HT-29 (cell line): ENCODE measurements at regions not wholly inside any gene's neighbourhood (a gene's known extent, or its start where the extent isn't known, plus 50 kb on each side); places are given as distances from the start of the nearest gene placed in this dataset.
"Not testable (repeated sequence)": the region's sequence is repeated elsewhere in the genome, so short reads cannot be mapped to it uniquely, and the experiment has no call there.

Experiments used
- DNase-seq: peaks from one replicate; pipeline ENCODE4 v3.0.0-alpha.2; 2015; ENCODE audit warnings: low spot score

DNA sequence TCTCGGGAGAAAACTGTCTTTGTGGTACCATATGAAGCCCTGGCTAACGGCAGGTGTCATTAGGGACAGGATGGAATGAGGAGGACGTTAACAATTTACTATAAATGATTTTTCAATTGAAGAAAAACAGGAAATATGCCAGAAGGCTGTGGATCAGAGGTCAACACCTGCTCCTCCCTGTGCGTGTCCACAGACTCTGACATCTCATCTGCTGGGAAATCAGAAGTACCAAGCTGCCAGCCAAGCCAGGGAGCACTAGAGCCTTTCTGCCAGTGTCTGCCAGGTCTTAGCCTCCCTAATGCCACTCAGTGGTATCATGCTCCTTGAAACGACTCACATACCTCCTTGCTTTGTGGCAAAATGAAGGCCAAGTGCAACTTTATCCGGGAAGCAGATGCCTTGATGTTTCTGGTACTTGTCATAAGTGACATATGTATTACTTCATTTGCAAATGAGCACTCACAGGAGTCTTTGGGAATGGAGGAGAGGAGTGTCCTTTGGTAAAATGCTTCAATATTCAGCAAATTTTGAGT, 541.1 kb downstream of the SATB2 start:
- DNase-seq = peak; percentile 28

DNA sequence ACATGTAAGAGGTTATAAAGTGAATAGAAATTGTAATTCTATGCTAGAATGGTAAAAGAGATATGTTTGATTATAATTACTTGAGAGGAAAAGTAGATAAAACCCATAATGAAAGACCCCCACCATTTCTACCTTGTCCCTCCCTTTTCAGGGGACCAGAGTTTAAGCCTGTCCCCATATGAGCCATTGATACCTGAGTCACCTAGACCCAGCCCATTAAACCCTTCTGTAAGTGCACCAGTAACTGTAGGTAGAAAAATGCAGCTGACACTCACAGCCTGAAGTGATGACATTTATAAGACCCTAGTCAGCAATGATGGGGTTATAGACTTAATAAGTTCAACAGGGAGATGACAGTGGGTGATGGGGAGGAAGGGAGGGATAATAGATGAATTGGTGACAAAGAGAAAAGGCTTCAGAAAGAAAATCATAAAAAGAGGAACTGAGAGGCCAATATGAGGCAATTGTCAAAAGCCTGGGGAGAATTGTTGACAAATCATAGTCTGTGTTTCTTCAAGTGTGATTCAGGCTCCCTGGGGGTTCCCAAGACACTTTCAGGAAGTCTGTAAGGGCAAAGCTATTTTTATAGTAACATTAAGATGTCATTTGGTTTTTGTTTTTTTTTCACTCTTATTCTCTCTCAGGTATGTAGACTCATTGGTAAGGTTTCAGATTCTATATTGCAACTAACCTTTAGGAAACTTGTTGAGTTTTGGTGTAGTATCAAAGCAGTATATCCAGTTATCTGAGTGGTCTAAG, 544.2 kb downstream of the SATB2 start:
- DNase-seq = no peak

DNA sequence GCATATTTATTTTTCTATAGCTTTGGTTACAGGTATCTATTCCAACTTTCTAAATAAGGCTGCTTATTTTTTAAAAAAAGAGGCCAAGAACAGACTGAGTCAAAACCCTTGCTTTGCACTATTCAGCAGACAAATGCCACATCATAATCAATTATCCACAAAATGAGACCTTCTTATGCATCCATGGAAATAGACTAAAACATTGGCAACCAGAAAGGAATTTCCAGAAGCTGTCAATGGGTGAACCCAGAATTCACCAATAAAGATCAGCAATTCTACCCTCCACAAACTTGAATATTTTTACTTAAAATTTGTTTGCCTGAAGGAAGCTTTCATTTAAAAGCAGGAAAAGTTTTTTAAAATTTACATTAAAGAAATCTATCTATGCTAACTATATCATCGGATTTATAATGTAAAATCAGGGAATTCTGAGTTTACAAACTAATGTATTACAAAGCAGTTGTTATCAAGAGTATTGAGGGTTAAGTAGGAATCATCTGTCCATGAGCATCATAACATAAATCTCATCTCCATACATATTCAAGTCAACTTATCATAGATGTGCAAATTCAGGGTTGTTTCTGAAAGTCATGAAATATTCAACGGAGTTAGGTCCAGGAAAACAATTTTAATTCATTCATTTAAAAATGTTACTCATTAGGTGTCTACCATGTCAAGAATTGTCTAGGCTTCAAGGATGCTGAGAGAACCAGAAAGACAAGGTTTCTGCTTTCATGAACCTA, 548.0 kb downstream of the SATB2 start:
- DNase-seq = no peak

- DNase-seq = no peak
These were observed 551.7 kb downstream of the SATB2 start for GRCh38 chr2:198905881-198906612.

DNA sequence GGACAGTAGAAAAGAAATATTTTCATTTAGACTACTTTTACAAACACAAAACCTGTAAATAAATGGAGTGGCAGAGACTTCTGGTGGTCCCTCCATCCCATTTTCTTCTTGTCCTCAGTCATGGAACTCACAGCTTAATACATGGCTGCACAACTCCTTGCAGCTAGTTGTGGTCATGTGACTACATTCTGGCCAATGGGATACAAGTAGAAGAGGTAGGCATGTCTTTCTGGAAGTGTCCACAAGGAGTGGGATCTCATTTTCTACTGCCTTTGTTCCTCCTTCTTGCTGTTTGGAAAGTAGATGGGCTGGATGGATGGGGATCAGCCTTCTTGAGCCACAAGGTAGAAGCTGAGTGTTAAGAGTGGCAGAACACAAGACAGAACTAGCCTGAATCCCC, 555.8 kb downstream of the SATB2 start:
- DNase-seq = peak; percentile 15

DNA sequence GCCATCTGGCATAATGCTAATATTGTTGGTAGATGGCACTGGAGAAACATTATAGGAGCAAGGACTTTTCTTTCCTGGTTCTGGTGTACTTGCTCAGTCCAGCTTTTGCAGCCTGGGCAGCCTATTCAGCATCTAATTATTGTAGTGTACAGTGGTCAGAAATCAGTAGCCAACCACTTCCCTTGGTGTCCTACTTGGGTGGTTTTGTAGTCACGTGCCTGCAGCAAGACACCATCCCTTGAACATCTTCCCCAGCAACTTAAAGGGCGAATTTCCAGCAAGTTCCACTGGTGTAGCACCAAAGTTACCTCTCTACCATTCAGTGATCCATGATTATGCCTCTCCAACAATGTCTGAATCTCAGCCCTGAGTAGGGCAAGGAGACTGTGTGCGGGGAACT, 557.6 kb downstream of the SATB2 start:
- no peak for DNase-seq

GRCh38 chr2:198890490-198890889, 567.2 kb downstream of the SATB2 start:
- no peak for DNase-seq

DNA sequence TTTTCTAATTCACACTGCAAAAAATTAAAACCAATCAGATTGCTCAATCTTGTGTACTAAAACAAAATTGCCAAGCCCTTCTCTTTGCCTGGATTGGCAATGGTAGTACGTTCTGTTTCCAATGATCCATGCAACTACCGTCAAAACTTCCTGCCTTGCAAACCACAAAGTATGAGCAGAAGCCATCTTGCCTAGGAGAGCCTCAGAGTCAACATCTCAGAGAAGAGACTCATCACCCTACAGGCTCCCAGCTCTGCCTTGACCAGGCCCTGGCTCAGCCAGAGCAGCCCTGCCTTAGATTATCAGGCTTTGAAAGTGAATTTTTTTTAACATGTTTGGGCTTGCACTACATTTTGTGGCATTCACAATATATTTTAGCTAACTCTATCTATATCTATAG, 574.1 kb downstream of the SATB2 start:
- DNase-seq = no peak

DNA sequence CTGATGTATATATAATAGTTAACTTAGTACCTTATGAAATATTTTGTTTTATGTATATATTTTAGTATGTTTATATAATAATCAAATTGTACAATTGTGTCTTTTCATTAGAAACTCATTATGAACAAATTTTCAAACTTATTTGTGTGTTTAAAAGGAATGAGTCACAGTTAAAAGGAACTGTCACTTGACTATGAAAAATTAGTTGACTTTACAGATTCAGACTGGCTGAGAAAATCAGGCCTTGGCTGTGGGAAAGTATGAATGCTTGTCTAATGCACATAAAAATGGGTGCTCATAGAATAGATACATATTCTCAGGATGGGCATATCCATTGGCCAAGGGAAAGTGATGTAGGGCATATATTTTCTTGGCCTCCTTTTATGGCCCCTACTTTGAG, 576.8 kb downstream of the SATB2 start:
- no peak for DNase-seq

GRCh38 chr2:198880421-198880820, 577.3 kb downstream of the SATB2 start:
- DNase-seq = no peak

GRCh38 chr2:198874472-198874858, 583.3 kb downstream of the SATB2 start:
- DNase-seq = no peak

DNA sequence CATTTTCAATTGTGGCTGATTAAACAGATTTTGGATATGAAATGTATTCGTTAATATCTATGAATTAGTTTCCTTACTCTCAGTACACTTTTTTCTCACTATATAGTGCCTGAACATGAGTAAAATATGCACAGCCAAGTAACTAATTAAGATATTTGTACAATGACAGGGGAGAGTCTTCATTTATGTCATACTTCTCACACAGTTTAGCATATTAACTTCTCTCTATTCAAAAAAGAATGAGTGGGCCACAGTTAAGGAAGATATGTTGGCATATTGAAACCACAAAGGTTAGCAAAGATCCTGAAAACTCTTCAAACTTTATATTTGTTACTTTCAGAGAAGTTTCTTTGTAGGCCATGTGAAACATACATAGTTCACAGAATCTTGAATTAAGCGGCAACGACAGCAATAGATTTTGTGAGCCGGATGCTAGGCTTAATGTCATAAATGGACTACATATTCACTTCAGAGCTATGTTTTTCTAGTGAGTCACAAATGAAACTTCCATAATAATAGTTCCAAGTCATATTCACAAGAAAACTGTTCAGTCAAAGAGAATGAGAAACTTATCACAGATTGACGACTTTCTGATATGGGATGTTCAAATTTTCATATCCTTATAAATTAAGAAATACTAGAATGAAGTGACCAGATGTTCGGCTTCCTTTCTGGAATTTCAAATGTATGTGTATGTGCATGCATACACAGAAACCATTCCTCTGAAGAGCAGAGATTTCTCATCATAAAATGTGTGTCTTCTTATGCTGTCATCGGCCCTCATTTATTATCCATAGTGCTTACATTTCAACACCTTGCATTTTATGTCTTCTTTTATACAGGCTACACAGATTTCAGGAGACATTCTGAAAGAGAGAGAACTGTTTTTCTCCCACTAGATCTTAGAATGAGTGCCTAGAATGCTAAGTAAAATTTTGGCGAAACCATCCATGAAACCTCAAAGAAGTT, 584.0 kb downstream of the SATB2 start:
- no peak for DNase-seq

DNA sequence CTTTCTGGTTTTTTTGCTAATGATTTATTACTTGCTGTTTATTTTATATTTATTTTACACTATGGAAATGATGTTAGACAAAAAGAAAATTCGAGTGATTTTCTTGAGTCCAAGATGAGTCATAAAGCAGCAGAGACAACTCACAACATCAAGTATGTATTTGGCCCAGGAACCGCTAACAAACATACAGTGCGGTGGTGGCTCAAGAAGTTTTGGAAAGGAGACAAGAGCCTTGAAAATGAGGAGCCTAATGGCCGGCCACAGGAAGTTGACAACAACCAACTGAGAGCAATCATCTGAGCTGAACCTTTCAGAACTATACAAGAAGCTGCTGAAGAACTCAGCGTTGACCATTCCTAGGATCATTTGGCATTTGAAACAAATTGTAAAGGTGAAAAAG, 594.1 kb downstream of the SATB2 start:
- no peak for DNase-seq

- DNase-seq = no peak
These were observed 596.7 kb downstream of the SATB2 start for GRCh38 chr2:198861080-198861479.

- no peak for DNase-seq
These were observed 600.5 kb downstream of the SATB2 start for GRCh38 chr2:198857246-198857645.

DNA sequence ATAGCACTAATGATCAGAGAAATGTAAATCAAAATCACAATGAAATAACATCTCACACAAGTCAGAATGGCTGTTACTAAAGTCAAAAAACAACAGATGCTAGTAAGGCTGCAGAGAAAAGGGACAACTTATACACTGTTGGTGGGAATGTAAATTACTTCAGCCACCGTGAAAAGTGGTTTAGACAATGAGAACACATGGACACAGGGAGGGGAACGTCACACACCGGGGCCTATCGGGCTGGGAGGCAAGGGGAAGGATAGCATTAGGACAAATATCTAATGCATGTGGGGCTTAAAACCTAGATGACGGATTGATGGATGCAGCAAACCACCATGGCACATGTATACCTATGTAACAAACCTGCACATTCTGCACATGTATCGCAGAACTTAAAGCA, 602.0 kb downstream of the SATB2 start:
- not testable (repeated sequence) for DNase-seq

DNA sequence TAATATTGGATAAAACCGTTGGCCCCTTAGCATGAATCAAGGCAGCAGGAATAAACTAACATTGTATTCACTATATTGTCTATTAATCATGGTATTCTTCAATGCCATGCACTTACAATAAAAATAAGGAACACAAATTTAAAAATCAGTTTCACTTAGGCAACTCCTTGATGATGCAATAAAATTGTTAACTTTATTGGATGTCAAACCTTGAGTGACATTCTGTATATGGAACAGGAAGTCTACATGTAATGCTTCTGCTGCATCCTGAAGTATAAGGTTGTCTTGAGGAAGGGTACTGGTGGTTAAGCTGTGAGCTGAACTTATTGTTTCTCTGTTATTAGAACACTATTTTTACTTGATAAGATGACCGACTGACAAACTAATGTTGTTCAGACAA, 605.5 kb downstream of the SATB2 start:
- no peak for DNase-seq

- DNase-seq = no peak
These were observed 632.2 kb downstream of the SATB2 start for GRCh38 chr2:198825534-198825933.

DNA sequence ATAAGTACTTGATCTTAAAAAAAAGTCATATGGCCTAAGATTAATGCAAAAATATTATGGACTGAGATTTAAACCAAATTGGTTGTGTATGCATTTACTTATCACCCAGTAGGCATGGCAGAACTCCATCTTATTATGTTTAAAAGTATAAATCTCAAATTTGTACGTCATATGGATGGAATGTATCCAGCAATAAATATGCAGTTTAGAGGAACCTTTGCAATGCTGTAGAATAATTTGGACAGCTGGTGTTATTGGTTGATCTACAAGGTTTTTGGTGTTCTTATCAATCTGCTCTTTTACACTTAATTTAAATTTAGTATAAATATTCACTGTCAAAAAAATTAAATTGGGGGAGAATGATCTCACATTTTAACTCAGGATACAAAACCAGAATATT, 640.2 kb downstream of the SATB2 start:
- no peak for DNase-seq

GRCh38 chr2:198815626-198816025, 642.1 kb downstream of the SATB2 start:
- DNase-seq = no peak

GRCh38 chr2:198811198-198811597, 646.5 kb downstream of the SATB2 start:
- no peak for DNase-seq
